Esophagus squamous epithelium (tissue), 5 donors: ENCODE measurements at regions not wholly inside any gene's neighbourhood (a gene's known extent, or its start where the extent isn't known, plus 50 kb on each side); places are given as distances from the start of the nearest gene placed in this dataset.

ENCODE experiments used
- DNase-seq: peaks from one replicate; lab custom pipeline; 2025; lab: John Stamatoyannopoulos, UW
- H3K27ac ChIP-seq, 4 donors: fragments of 200-600 bp; sonication (generic); one replicate each; pipeline ENCODE4 v1.5.1; 2016 to 2019; ENCODE audit warnings: mild to moderate bottlenecking in 1 of 4
- H3K27me3 ChIP-seq, 4 donors: fragments of 200-600 bp; sonication (generic); 1 replicate in 3 of 4; 2 replicates in 1 of 4; pipeline versions ENCODE4 v1.5.1 to v1.6.0; 2017 to 2021; ENCODE audit warnings: antibody characterized with exemption in 1 of 4
- H3K36me3 ChIP-seq, 3 donors: fragments of 200-600 bp; sonication (generic); one replicate each; pipeline ENCODE4 v1.5.1; 2016 to 2019
- H3K4me1 ChIP-seq, 3 donors: fragments of 200-600 bp; sonication (generic); one replicate each; pipeline ENCODE4 v1.5.1; 2017 to 2019
- H3K4me3 ChIP-seq, 4 donors: fragments of 200-600 bp; sonication (generic); 1 replicate in 3 of 4; 2 replicates in 1 of 4; pipeline ENCODE4 v1.5.1; 2016 to 2019; ENCODE audit warnings: mild to moderate bottlenecking in 2 of 4, moderate library complexity in 1 of 4
- H3K9me3 ChIP-seq, 3 donors: fragments of 200-600 bp; sonication (generic); one replicate each; pipeline ENCODE4 v1.5.1; 2016 to 2019
- POLR2A ChIP-seq, 4 donors: fragments of 450-650 bp; IDR thresholded peaks; one replicate each; pipeline ENCODE4 v1.6.1; 2017; ENCODE audit warnings: antibody characterized with exemption in 4 of 4, mild to moderate bottlenecking in 4 of 4, moderate library complexity in 3 of 4
- WGBS, 2 donors: methylation state at CpG; one replicate each; pipeline ENCODE4 v1.1.5; 2018; 5-methylcytosine and 5-hydroxymethylcytosine counted together
- intact Hi-C: fragments of 100-400 bp; cut with DNase I; formaldehyde crosslinking; loops from one replicate; pipeline ENCODE4 v1.15.0; 2022
- TF ChIP-seq, protein P1 (sequence below), 6 experiments: fragments of 450-650 bp in 4 of 6; fragments of 200-600 bp in 2 of 6; sonication (generic) in 2 of 6; IDR thresholded peaks; one replicate each; pipeline ENCODE4 v1.5.1; 2016 to 2019; ENCODE audit warnings: antibody characterized with exemption in 6 of 6, mild to moderate bottlenecking in 4 of 6, moderate library complexity in 4 of 6
- donor health status: DM: yes; HTN: yes; CAD: no.

DNA sequence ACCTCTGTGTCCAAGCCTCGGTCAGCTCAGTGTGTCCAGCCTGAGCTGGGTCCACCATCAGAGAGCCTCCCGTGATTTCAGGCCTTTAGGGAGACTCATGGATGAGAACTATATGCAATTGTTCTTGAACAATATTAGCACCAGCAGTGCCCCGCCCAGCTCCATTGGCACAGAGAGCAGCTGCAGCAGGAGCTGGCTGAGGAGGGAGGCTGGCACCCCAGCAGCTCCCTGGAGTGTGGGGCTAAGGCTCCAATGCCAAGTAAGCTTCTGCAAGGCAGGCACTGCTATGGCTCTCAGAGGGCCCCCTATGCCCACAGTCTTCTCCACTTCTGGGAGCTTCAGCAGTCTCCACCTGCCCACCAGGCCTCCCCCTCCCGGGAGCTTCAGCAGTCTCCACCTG is 593.3 kb downstream of the MATN1 start:
- DNase-seq, result no peak
- TF ChIP-seq, protein P1, sequence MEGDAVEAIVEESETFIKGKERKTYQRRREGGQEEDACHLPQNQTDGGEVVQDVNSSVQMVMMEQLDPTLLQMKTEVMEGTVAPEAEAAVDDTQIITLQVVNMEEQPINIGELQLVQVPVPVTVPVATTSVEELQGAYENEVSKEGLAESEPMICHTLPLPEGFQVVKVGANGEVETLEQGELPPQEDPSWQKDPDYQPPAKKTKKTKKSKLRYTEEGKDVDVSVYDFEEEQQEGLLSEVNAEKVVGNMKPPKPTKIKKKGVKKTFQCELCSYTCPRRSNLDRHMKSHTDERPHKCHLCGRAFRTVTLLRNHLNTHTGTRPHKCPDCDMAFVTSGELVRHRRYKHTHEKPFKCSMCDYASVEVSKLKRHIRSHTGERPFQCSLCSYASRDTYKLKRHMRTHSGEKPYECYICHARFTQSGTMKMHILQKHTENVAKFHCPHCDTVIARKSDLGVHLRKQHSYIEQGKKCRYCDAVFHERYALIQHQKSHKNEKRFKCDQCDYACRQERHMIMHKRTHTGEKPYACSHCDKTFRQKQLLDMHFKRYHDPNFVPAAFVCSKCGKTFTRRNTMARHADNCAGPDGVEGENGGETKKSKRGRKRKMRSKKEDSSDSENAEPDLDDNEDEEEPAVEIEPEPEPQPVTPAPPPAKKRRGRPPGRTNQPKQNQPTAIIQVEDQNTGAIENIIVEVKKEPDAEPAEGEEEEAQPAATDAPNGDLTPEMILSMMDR (IDR thresholded peaks at IDR 0.05), result no peak
- TF ChIP-seq POLR2A (IDR thresholded peaks at IDR 0.05), result no peak
- intact Hi-C loops, result no loop called here

DNA sequence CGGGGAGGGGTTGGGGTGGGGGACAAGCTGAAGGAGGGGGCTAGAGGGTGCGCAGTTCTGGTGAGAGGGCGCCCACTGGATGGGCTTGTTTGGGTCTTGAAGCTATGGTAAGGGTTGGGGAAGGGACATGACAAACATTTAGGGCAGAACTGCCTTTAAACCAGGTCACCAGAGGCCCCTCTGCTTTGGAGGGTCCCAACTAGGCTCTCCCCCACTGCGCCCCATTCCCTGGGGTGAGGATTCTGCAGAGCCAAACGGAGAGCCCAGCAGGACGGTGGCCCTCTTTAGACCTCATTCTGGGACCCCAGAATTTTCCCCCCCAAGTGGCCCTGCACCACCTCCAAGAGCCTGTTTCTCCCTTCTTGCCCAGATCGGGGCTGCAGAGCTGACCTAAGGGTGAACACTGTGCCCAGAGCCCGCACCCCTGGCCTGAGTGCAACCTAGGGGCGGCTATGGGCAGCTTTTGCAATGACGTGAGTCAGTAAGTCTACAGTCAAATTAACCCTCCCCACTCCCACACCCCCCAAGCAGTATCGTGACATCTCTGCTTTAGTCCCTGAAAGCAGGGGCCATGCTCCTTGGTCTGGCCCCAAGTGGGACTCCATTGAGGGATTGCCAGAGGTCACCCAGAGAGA is 593.8 kb downstream of the MATN1 start:
- no peak overlapping the region for H3K4me3 ChIP-seq
- DNase-seq, result no peak
- TF ChIP-seq, protein P1 (IDR thresholded peaks at IDR 0.05), result no peak
- no peak for TF ChIP-seq POLR2A (IDR thresholded peaks at IDR 0.05)
- no peaks in the 10 kb centered on the region for H3K4me1 ChIP-seq
- H3K27me3 ChIP-seq, result peaks cover 0 to 25% (median 0%) of the 10 kb centered on the region in 4 donors
- no peaks in the 10 kb centered on the region for H3K36me3 ChIP-seq
- H3K27ac ChIP-seq, result no peak overlapping the region
- H3K9me3 ChIP-seq, result no peaks in the 10 kb centered on the region
- 35 to 76% methylated on average over 3 to 5 of the region's 11 CpGs for WGBS, 2 donors
- intact Hi-C loops, result no loop called here

More for the DNA sequence above, 593.3 kb downstream of the MATN1 start:
- H3K27me3 ChIP-seq, result peaks cover 0 to 25% (median 0%) of the 10 kb centered on the region in 4 donors
- no peaks in the 10 kb centered on the region for H3K4me1 ChIP-seq
- no peak overlapping the region for H3K4me3 ChIP-seq
- no peaks in the 10 kb centered on the region for H3K9me3 ChIP-seq
- no peak overlapping the region for H3K27ac ChIP-seq
- WGBS, 2 donors, result no CpG with 5 or more reads among the region's 4 CpGs
- no peaks in the 10 kb centered on the region for H3K36me3 ChIP-seq

DNA sequence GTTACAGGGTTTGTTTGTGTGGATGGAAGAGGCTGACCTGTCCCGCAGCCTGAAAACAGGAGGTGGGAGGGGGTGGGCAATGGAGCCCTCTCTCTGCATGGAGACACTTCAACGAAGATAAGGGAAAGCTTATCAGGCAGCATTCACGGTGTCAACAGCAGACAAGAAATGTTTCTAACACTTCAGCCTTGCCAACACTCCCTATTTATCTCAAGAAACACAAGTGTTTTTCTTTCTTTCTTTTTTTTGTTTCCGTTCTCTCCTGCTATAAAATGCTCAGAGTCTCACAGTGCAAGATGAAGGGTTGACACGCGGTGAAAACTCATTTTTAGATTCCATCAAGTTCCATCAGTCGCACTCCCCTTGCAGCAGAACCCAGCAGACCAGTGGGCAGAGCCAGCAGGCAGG is 594.4 kb downstream of the MATN1 start:
- H3K4me1 ChIP-seq, result no peaks in the 10 kb centered on the region
- 43 to 57% methylated on average over 6 to 7 of the region's 7 CpGs for WGBS, 2 donors
- intact Hi-C loops, result no loop called here
- peaks cover 0 to 25% (median 0%) of the 10 kb centered on the region in 4 donors for H3K27me3 ChIP-seq
- H3K36me3 ChIP-seq, result no peaks in the 10 kb centered on the region
- H3K9me3 ChIP-seq, result no peaks in the 10 kb centered on the region
- H3K4me3 ChIP-seq, result no peak overlapping the region
- TF ChIP-seq POLR2A (IDR thresholded peaks at IDR 0.05), result no peak
- TF ChIP-seq, protein P1 (IDR thresholded peaks at IDR 0.05), result no peak
- H3K27ac ChIP-seq, result no peak overlapping the region
- no peak for DNase-seq

DNA sequence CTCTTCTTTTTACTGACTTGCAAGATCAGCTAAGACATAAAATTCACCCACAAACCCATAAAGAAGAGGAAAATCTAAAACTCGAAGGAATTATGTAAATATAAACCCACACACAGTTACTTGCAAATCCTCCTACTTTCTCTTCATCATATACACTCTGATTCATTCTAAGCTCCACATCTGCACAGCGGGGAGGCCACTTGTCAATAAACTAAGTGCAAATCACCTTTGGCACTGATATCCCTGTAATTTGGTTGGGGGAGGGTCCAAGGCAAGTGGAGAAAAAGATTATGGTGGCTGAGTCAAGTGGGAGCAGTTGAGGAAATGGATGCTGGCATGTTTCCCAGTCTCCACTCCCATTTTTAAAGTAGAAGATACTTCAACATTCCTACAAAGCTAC is 596.5 kb downstream of the MATN1 start:
- H3K4me1 ChIP-seq, result no peaks in the 10 kb centered on the region
- TF ChIP-seq POLR2A (IDR thresholded peaks at IDR 0.05), result no peak
- TF ChIP-seq, protein P1 (IDR thresholded peaks at IDR 0.05), result no peak
- intact Hi-C loops, result no loop called here
- H3K27me3 ChIP-seq, result peaks cover 0 to 25% (median 0%) of the 10 kb centered on the region in 4 donors
- no peaks in the 10 kb centered on the region for H3K36me3 ChIP-seq
- H3K27ac ChIP-seq, result no peak overlapping the region
- no peak overlapping the region for H3K4me3 ChIP-seq
- WGBS, 2 donors, result 51 to 66% methylated on average over 2 of the region's 2 CpGs
- no peak for DNase-seq
- H3K9me3 ChIP-seq, result no peaks in the 10 kb centered on the region

DNA sequence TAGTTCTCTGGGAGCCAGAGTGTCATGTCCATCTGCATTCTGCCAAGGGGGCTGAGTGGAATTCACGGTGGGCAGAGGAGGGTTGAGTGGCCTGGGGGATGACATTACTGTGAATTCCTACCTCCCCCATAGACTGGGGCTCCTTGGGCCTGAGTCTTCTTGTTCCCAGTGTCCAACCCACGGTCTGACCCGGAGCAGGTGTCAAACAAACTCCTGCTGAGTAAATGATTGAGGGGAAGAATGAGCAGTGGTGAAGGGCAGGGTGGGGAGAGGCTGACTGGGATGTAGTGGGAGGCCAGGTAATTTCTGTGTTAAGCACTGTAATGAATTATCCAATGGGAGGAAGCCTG is 597.6 kb downstream of the MATN1 start:
- Histone ChIP-seq H3K27ac (no peak overlapping the region), H3K36me3 (no peaks in the 10 kb centered on the region), H3K4me3 (no peak overlapping the region), H3K27me3 (peaks cover 0 to 25% (median 0%) of the 10 kb centered on the region in 4 donors), H3K9me3 (no peaks in the 10 kb centered on the region), H3K4me1 (no peaks in the 10 kb centered on the region)
- 31 to 60% methylated on average over 1 to 3 of the region's 3 CpGs for WGBS, 2 donors
- DNase-seq, result no peak
- TF ChIP-seq, protein P1 (IDR thresholded peaks at IDR 0.05), result no peak
- TF ChIP-seq POLR2A (IDR thresholded peaks at IDR 0.05), result no peak
- intact Hi-C loops, result no loop called here
